ENCODE measurements at regions not wholly inside any gene's neighbourhood (a gene's known extent, or its start where the extent isn't known, plus 50 kb on each side); places are given as distances from the start of the nearest gene placed in this dataset.
A peak's percentile ranks its signal among the peaks of the same experiment; 100 is the strongest.

GRCh38 chr5:174529925-174530681 is 194.3 kb upstream of the MSX2 start:
- H4K20me1 ChIP-seq (ENCODE audit: insufficient read depth): no peaks in the 10 kb centered on the region
- H3K4me3 ChIP-seq: no peak overlapping the region
- H3F3A ChIP-seq (ENCODE audit: insufficient read depth): peaks cover 22% of the 10 kb centered on the region
- no peak overlapping the region for H3K27ac ChIP-seq
- TF ChIP-seq EZH2phosphoT487 (IDR thresholded peaks at IDR 0.05; ENCODE audit: insufficient read depth, low read depth): no peak
- H3K36me3 ChIP-seq (ENCODE audit: low read depth): no peaks in the 10 kb centered on the region
- no peak overlapping the region for H3K4me2 ChIP-seq (ENCODE audit: unreplicated experiment)
- H2AFZ ChIP-seq: no peak overlapping the region
- H3K9me2 ChIP-seq (ENCODE audit: insufficient read depth): no peaks in the 10 kb centered on the region
- DNase-seq: no peak
- H3K9ac ChIP-seq: no peak overlapping the region
- H3K9me3 ChIP-seq (ENCODE audit: low read depth): no peaks in the 10 kb centered on the region
- H3K27me3 ChIP-seq (replicated peaks; ENCODE audit: insufficient read depth): no peaks in the 10 kb centered on the region
- H3K4me1 ChIP-seq (ENCODE audit: insufficient read depth): peaks cover 22% of the 10 kb centered on the region
- in situ Hi-C loops (cut with MboI): no loop called here
- 68 to 78% methylated on average over 6 to 9 of the region's 9 CpGs for WGBS, 2 experiments (ENCODE audit: low coverage in 1 of 2, low lambda C conversion rate in 2 of 2, missing lambda C conversion rate in 2 of 2)
- H3K79me2 ChIP-seq (ENCODE audit: insufficient read depth): no peaks in the 10 kb centered on the region

GRCh38 chr5:174531782-174532191 is 192.6 kb upstream of the MSX2 start:
- in situ Hi-C loops (cut with MboI): no loop called here
- Histone ChIP-seq H3K9ac (no peak overlapping the region), H3K27me3 (replicated peaks; ENCODE audit: insufficient read depth) (no peaks in the 10 kb centered on the region), H2AFZ (no peak overlapping the region), H4K20me1 (ENCODE audit: insufficient read depth) (no peaks in the 10 kb centered on the region), H3K36me3 (ENCODE audit: low read depth) (no peaks in the 10 kb centered on the region), H3F3A (ENCODE audit: insufficient read depth) (peaks cover 22% of the 10 kb centered on the region), H3K9me2 (ENCODE audit: insufficient read depth) (no peaks in the 10 kb centered on the region), H3K27ac (no peak overlapping the region), H3K79me2 (ENCODE audit: insufficient read depth) (no peaks in the 10 kb centered on the region), H3K9me3 (ENCODE audit: low read depth) (no peaks in the 10 kb centered on the region), H3K4me1 (ENCODE audit: insufficient read depth) (peaks cover 22% of the 10 kb centered on the region), H3K4me3 (no peak overlapping the region), H3K4me2 (ENCODE audit: unreplicated experiment) (no peak overlapping the region)
- DNase-seq: no peak
- 72 to 81% methylated on average over 7 of the region's 7 CpGs for WGBS, 2 experiments (ENCODE audit: low coverage in 1 of 2, low lambda C conversion rate in 2 of 2, missing lambda C conversion rate in 2 of 2)
- TF ChIP-seq EZH2phosphoT487 (IDR thresholded peaks at IDR 0.05; ENCODE audit: insufficient read depth, low read depth) (no peak), EZH2 (IDR thresholded peaks at IDR 0.05; ENCODE audit: insufficient read depth, poor library complexity, severe bottlenecking) (no peak)

GRCh38 chr5:174532455-174533453 is 191.6 kb upstream of the MSX2 start:
- Histone ChIP-seq H3K4me1 (ENCODE audit: insufficient read depth) (peaks cover 22% of the 10 kb centered on the region), H3K27ac (peak overlapping the region; percentile 46), H2AFZ (peak overlapping the region; percentile 64), H4K20me1 (ENCODE audit: insufficient read depth) (no peaks in the 10 kb centered on the region), H3K79me2 (ENCODE audit: insufficient read depth) (no peaks in the 10 kb centered on the region), H3F3A (ENCODE audit: insufficient read depth) (peaks cover 22% of the 10 kb centered on the region), H3K9ac (peak overlapping the region; percentile 6; the same call in 1 of the 2 replicates), H3K4me2 (ENCODE audit: unreplicated experiment) (peak overlapping the region; percentile 55), H3K9me2 (ENCODE audit: insufficient read depth) (no peaks in the 10 kb centered on the region), H3K4me3 (peak overlapping the region; percentile 39), H3K36me3 (ENCODE audit: low read depth) (no peaks in the 10 kb centered on the region), H3K9me3 (ENCODE audit: low read depth) (no peaks in the 10 kb centered on the region), H3K27me3 (replicated peaks; ENCODE audit: insufficient read depth) (no peaks in the 10 kb centered on the region)
- 13 to 15% methylated on average over 19 of the region's 19 CpGs for WGBS, 2 experiments (ENCODE audit: low coverage in 1 of 2, low lambda C conversion rate in 2 of 2, missing lambda C conversion rate in 2 of 2)
- TF ChIP-seq EZH2 (IDR thresholded peaks at IDR 0.05; ENCODE audit: insufficient read depth, poor library complexity, severe bottlenecking) (no peak), EZH2phosphoT487 (IDR thresholded peaks at IDR 0.05; ENCODE audit: insufficient read depth, low read depth) (no peak)
- peak; percentile 96 for DNase-seq
- in situ Hi-C loops (cut with MboI): no loop called here

GRCh38 chr5:174533751-174534241 is 190.6 kb upstream of the MSX2 start:
- no peaks in the 10 kb centered on the region for H3K9me2 ChIP-seq (ENCODE audit: insufficient read depth)
- 29 to 34% methylated on average over 5 of the region's 5 CpGs for WGBS, 2 experiments (ENCODE audit: low coverage in 1 of 2, low lambda C conversion rate in 2 of 2, missing lambda C conversion rate in 2 of 2)
- no peaks in the 10 kb centered on the region for H3K36me3 ChIP-seq (ENCODE audit: low read depth)
- no peaks in the 10 kb centered on the region for H4K20me1 ChIP-seq (ENCODE audit: insufficient read depth)
- peak overlapping the region; percentile 55 for H3K4me2 ChIP-seq (ENCODE audit: unreplicated experiment)
- peak overlapping the region; percentile 46 for H3K27ac ChIP-seq
- peak overlapping the region; percentile 39 for H3K4me3 ChIP-seq
- 0 out of 2 replicates have a peak overlapping the region, but pooled peaks have one; percentile 64 for H2AFZ ChIP-seq
- in situ Hi-C loops (cut with MboI): no loop called here
- H3K4me1 ChIP-seq (ENCODE audit: insufficient read depth): peaks cover 22% of the 10 kb centered on the region
- no peaks in the 10 kb centered on the region for H3K79me2 ChIP-seq (ENCODE audit: insufficient read depth)
- H3F3A ChIP-seq (ENCODE audit: insufficient read depth): peaks cover 22% of the 10 kb centered on the region
- no peaks in the 10 kb centered on the region for H3K27me3 ChIP-seq (replicated peaks; ENCODE audit: insufficient read depth)
- H3K9ac ChIP-seq: no peak overlapping the region
- no peak for TF ChIP-seq EZH2 (IDR thresholded peaks at IDR 0.05; ENCODE audit: insufficient read depth, poor library complexity, severe bottlenecking)
- TF ChIP-seq EZH2phosphoT487 (IDR thresholded peaks at IDR 0.05; ENCODE audit: insufficient read depth, low read depth): no peak
- peak; percentile 85 for DNase-seq
- H3K9me3 ChIP-seq (ENCODE audit: low read depth): no peaks in the 10 kb centered on the region
